ENCODE measurements at regions not wholly inside any gene's neighbourhood (a gene's known extent, or its start where the extent isn't known, plus 50 kb on each side); places are given as distances from the start of the nearest gene placed in this dataset.

- Histone ChIP-seq H2BK120ac (ENCODE audit: low read depth, low read length) (no peak overlapping the region), H2BK5ac (ENCODE audit: low read depth, low read length, poor library complexity, severe bottlenecking) (peak overlapping the region; percentile 54), H3K27me3 (ENCODE audit: control insufficient read depth, insufficient read depth, low read length) (no peaks in the 10 kb centered on the region), H3K14ac (replicated peaks; ENCODE audit: low read depth, low read length) (no peak overlapping the region), H3K27ac (ENCODE audit: insufficient read depth, low read length) (no peak overlapping the region), H3K18ac (ENCODE audit: low read depth, low read length) (no peak overlapping the region), H4K91ac (ENCODE audit: insufficient read depth, low read depth, low read length) (no peak overlapping the region), H3K9me1 (ENCODE audit: insufficient read depth, low read length) (no peaks in the 10 kb centered on the region), H3K4ac (ENCODE audit: low read depth, low read length) (no peak overlapping the region), H3K36me3 (ENCODE audit: control insufficient read depth, insufficient read depth, low read length) (no peaks in the 10 kb centered on the region), H3K56ac (ENCODE audit: extremely low read depth, insufficient read depth, low read length) (no peak overlapping the region), H2AFZ (replicated peaks; ENCODE audit: low read length, poor library complexity) (no peak overlapping the region), H3K9ac (ENCODE audit: low read depth, low read length) (no peak overlapping the region), H3K4me2 (ENCODE audit: low read depth, low read length) (no peak overlapping the region), H4K20me1 (ENCODE audit: insufficient read depth, low read length) (no peaks in the 10 kb centered on the region), H4K5ac (ENCODE audit: low read depth, low read length) (no peak overlapping the region), H3K79me1 (ENCODE audit: low read depth in 1 of 2, low read length in 2 of 2) (no peaks in the 10 kb centered on the region), H2BK20ac (ENCODE audit: low read depth, low read length) (no peak overlapping the region), H3K4me3 (ENCODE audit: insufficient read depth, low read depth, low read length) (no peak overlapping the region), H2AK9ac (replicated peaks; ENCODE audit: low read depth, low read length, poor library complexity) (no peak overlapping the region), H3K23ac (ENCODE audit: low read depth, low read length) (no peak overlapping the region), H2BK15ac (ENCODE audit: low read depth, low read length) (no peak overlapping the region), H3K4me1 (ENCODE audit: control insufficient read depth, insufficient read depth, low read length) (no peaks in the 10 kb centered on the region), H2AK5ac (ENCODE audit: low read depth, low read length) (no peak overlapping the region), H3K9me3 (ENCODE audit: control insufficient read depth, insufficient read depth, low read length) (0 out of 2 replicates have a peak, but pooled peaks cover 2% of the 10 kb centered on the region), H4K8ac (ENCODE audit: low read depth in 2 of 2, low read length in 2 of 2) (no peak overlapping the region)
- ATAC-seq (ENCODE audit: low read depth) (no peak), DNase-seq (no peak)
- no TSS peak for BruUV-seq (replicated peaks)
- intact Hi-C loops (cut with micrococcal nuclease) = no loop called here
- no peak for TF ChIP-seq BHLHE40 (IDR thresholded peaks at IDR 0.05; ENCODE audit: low read depth, low read length)
- TF ChIP-seq, protein P1, sequence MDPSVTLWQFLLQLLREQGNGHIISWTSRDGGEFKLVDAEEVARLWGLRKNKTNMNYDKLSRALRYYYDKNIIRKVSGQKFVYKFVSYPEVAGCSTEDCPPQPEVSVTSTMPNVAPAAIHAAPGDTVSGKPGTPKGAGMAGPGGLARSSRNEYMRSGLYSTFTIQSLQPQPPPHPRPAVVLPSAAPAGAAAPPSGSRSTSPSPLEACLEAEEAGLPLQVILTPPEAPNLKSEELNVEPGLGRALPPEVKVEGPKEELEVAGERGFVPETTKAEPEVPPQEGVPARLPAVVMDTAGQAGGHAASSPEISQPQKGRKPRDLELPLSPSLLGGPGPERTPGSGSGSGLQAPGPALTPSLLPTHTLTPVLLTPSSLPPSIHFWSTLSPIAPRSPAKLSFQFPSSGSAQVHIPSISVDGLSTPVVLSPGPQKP (IDR thresholded peaks at IDR 0.05; ENCODE audit: borderline replicate concordance, low read depth, low read length) = no peak
- no peak for TF ChIP-seq POLR2A (IDR thresholded peaks at IDR 0.05; ENCODE audit: low read depth, low read length)
- TF ChIP-seq SMC3 (IDR thresholded peaks at IDR 0.05; ENCODE audit: low read depth, low read length) = no peak
- TF ChIP-seq FOS (IDR thresholded peaks at IDR 0.05; ENCODE audit: low read depth, low read length) = no peak
- TF ChIP-seq RAD21 (IDR thresholded peaks at IDR 0.05; ENCODE audit: low read length) = no peak
- no peak for TF ChIP-seq CHD1 (IDR thresholded peaks at IDR 0.05; ENCODE audit: low read depth, low read length)
- TF ChIP-seq MXI1 (IDR thresholded peaks at IDR 0.05; ENCODE audit: borderline replicate concordance, low read depth, low read length) = no peak
- TF ChIP-seq MAZ (IDR thresholded peaks at IDR 0.05; ENCODE audit: borderline replicate concordance, low read depth, low read length) = no peak
- TF ChIP-seq RFX5 (IDR thresholded peaks at IDR 0.05; ENCODE audit: low read depth, low read length) = no peak
- no peak for TF ChIP-seq MAFK (IDR thresholded peaks at IDR 0.05; ENCODE audit: low read depth, low read length)
- no peak for TF ChIP-seq RCOR1 (IDR thresholded peaks at IDR 0.05; ENCODE audit: insufficient replicate concordance, low read length)
- TF ChIP-seq USF2 (IDR thresholded peaks at IDR 0.05; ENCODE audit: low read depth, low read length) = no peak
- TF ChIP-seq CEBPB (IDR thresholded peaks at IDR 0.05; ENCODE audit: low read depth, low read length) = no peak
- TF ChIP-seq NFE2L2 (IDR thresholded peaks at IDR 0.05; ENCODE audit: low read depth, low read length) = no peak
- TF ChIP-seq, protein P2, sequence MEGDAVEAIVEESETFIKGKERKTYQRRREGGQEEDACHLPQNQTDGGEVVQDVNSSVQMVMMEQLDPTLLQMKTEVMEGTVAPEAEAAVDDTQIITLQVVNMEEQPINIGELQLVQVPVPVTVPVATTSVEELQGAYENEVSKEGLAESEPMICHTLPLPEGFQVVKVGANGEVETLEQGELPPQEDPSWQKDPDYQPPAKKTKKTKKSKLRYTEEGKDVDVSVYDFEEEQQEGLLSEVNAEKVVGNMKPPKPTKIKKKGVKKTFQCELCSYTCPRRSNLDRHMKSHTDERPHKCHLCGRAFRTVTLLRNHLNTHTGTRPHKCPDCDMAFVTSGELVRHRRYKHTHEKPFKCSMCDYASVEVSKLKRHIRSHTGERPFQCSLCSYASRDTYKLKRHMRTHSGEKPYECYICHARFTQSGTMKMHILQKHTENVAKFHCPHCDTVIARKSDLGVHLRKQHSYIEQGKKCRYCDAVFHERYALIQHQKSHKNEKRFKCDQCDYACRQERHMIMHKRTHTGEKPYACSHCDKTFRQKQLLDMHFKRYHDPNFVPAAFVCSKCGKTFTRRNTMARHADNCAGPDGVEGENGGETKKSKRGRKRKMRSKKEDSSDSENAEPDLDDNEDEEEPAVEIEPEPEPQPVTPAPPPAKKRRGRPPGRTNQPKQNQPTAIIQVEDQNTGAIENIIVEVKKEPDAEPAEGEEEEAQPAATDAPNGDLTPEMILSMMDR (conservative IDR thresholded peaks at IDR 0.05; ENCODE audit: low read depth, low read length) = no peak
- dilution Hi-C loops (cut with HindIII; ENCODE audit: low sequenced_read_pairs, unreplicated experiment) = no loop called here
- in situ Hi-C loops (cut with MboI; ENCODE audit: low sequenced_read_pairs) = no loop called here
- WGBS, 2 experiments (ENCODE audit: extremely low coverage in 2 of 2, insufficient read length in 1 of 2) = 63 to 100% methylated on average over 1 to 2 of the region's 2 CpGs
- ChIA-PET CTCF (no interaction called here), POLR2A (ENCODE audit: unreplicated experiment) (no interaction called here)
Observed at GRCh38 chrX:4735299-4735698, 1021.9 kb upstream of the PRKX start.

All from IMR-90 (cell line).